Tibial nerve (tissue), 4 donors: ENCODE measurements at regions not wholly inside any gene's neighbourhood (a gene's known extent, or its start where the extent isn't known, plus 50 kb on each side); places are given as distances from the start of the nearest gene placed in this dataset.

Experiments used
- DNase-seq, 2 donors: peaks; one replicate each; pipeline ENCODE4 v3.0.0-alpha.2; 2019; ENCODE audit warnings: low spot score in 2 of 2
- H3K27ac ChIP-seq, 4 donors: fragments of 200-600 bp; sonication (generic) in 3 of 4; one replicate each; pipeline ENCODE4 v1.5.1; 2017 to 2019; ENCODE audit warnings: mild to moderate bottlenecking in 1 of 4
- H3K27me3 ChIP-seq, 2 donors: fragments of 200-600 bp; sonication (generic) in 1 of 2; one replicate each; pipeline versions ENCODE4 v1.5.1 to v1.6.0; 2017 to 2019
- H3K36me3 ChIP-seq, 3 donors: fragments of 200-600 bp; sonication (generic); one replicate each; pipeline ENCODE4 v1.5.1; 2018 to 2019
- H3K4me1 ChIP-seq, 4 donors: fragments of 200-600 bp; sonication (generic) in 3 of 4; one replicate each; pipeline ENCODE4 v1.5.1; 2017 to 2019
- H3K4me3 ChIP-seq, 4 donors: fragments of 200-600 bp; sonication (generic) in 3 of 4; one replicate each; pipeline ENCODE4 v1.5.1; 2017 to 2019; ENCODE audit warnings: mild to moderate bottlenecking in 1 of 4, moderate library complexity in 1 of 4
- H3K9me3 ChIP-seq, 4 donors: fragments of 200-600 bp; sonication (generic) in 3 of 4; one replicate each; pipeline ENCODE4 v1.5.1; 2017 to 2019
- EP300 ChIP-seq, 2 donors: sonication (generic); formaldehyde crosslinking; IDR thresholded peaks; one replicate each; pipeline ENCODE4 v1.6.1; 2017; ENCODE audit warnings: antibody characterized with exemption in 2 of 2, mild to moderate bottlenecking in 1 of 2
- POLR2A ChIP-seq, 2 donors: fragments of 450-650 bp; IDR thresholded peaks; one replicate each; pipeline ENCODE4 v1.6.1; 2017; ENCODE audit warnings: antibody characterized with exemption in 2 of 2, mild to moderate bottlenecking in 2 of 2, moderate library complexity in 2 of 2
- WGBS, 2 donors: methylation state at CpG; one replicate each; pipeline ENCODE4 v1.1.5; 2018; 5-methylcytosine and 5-hydroxymethylcytosine counted together
- TF ChIP-seq, protein P1 (sequence below), 5 experiments: fragments of 200-600 bp in 3 of 5; fragments of 450-650 bp in 2 of 5; sonication (generic) in 3 of 5; IDR thresholded peaks; one replicate each; pipeline ENCODE4 v1.5.1; 2016 to 2019; ENCODE audit warnings: antibody characterized with exemption in 5 of 5, mild to moderate bottlenecking in 3 of 5, moderate library complexity in 2 of 5

DNA sequence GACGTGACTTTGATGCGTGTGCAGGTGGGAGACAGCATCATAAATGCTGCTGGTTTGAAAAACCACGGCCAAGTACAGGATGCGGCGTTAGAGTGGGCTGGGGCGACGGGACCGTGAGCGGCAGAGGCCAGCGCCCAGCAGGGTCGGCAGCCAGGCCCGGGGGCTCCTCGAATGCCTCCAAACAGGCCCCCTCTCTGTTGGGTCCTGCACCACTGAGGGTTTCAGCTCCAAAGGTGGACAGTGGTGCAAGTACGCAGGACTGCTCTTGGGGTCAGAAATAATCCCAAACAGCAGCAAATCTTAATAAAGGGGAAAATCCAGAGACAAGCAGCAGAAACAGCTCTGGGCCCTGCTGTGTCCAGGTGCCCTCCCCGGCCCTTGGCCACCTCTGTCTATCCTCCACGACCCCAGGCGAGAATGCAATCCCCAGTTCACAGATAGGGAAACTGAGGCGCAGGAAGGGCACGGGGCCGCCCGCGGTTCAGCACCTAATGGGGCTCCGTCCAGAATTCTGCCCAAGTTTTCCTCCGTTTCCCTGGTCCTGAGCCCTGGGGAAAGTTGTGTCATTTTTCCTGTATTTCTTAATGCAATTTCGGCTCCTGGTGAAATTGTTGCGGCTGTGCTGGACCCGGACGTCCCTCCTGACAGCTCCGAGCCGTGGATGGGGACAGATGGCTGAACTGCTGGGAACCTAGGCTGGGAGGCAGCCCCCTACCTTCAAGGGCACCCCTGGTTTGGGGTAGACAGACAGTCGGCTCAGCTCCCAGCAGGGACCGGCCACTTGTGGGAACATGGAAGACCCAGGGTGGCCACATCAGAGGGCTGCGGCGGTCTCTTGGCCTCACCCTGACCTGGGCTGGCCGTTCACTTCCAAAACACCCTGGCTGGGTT lies 97.4 kb downstream of the FOXL3 start:
- peaks cover 0 to 49% (median 3%) of the 10 kb centered on the region in 4 donors for H3K9me3 ChIP-seq
- DNase-seq, result no peak

DNA sequence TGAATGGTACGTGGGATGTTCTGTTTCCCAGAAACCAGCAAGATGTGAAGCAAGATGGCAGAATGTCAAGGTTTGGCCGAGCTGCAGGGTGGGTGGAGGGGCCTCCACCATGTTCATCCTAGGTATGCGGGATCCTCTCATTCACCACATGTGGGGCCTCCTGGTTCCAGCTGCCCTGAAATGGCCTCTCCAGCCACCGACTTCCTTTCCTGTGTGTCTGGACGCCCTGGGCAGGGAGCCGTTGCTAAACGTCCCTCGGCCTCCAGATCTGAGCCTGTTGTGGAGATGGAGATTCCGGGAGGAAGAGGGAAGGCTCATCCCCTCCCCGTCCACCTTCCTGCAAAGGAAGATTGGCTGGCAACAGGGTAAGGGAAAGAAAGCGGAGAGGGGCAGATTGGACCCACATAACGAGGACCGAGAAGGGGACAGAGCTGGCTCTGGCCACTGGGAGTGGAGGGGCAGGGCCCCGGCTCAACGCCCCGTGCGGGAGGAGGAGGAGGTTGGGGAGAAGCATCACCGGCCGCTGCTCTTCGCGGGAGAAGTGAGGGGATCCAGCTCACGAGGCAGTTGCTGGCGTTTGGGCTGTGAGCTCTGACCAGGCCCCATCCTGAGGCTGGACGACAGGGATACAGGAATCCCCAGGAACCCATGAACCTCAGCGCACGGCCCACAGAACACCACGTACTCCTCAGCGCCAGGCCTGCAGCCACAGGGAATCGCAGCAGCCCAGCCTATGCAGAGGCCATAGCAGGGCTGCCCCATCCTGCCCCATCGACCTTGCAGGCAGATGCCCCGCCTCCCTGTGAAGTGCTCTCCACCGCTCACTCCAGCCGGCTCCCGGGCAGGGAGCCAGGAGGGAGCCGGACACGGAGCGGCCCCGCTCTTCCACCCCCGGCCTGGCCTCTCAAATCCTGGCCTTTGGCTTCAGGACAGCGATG lies 98.3 kb downstream of the FOXL3 start:
- Histone ChIP-seq H3K36me3 (no peaks in the 10 kb centered on the region), H3K4me1 (no peaks in the 10 kb centered on the region), H3K27ac (no peak overlapping the region), H3K4me3 (no peak overlapping the region), H3K9me3 (peaks cover 0 to 47% (median 3%) of the 10 kb centered on the region in 4 donors), H3K27me3 (no peaks in the 10 kb centered on the region)
- DNase-seq, result no peak
- TF ChIP-seq, protein P1, sequence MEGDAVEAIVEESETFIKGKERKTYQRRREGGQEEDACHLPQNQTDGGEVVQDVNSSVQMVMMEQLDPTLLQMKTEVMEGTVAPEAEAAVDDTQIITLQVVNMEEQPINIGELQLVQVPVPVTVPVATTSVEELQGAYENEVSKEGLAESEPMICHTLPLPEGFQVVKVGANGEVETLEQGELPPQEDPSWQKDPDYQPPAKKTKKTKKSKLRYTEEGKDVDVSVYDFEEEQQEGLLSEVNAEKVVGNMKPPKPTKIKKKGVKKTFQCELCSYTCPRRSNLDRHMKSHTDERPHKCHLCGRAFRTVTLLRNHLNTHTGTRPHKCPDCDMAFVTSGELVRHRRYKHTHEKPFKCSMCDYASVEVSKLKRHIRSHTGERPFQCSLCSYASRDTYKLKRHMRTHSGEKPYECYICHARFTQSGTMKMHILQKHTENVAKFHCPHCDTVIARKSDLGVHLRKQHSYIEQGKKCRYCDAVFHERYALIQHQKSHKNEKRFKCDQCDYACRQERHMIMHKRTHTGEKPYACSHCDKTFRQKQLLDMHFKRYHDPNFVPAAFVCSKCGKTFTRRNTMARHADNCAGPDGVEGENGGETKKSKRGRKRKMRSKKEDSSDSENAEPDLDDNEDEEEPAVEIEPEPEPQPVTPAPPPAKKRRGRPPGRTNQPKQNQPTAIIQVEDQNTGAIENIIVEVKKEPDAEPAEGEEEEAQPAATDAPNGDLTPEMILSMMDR (IDR thresholded peaks at IDR 0.05), result no peak
- TF ChIP-seq POLR2A (IDR thresholded peaks at IDR 0.05) (no peak), EP300 (IDR thresholded peaks at IDR 0.05) (no peak)
- WGBS, 2 donors, result 64 to 71% methylated on average over 33 to 40 of the region's 40 CpGs

More for the DNA sequence above, 97.4 kb downstream of the FOXL3 start:
- WGBS, 2 donors, result 92 to 95% methylated on average over 35 of the region's 35 CpGs
- Histone ChIP-seq H3K27ac (no peak overlapping the region), H3K27me3 (no peaks in the 10 kb centered on the region), H3K4me3 (no peak overlapping the region), H3K4me1 (no peaks in the 10 kb centered on the region), H3K36me3 (no peaks in the 10 kb centered on the region)
- TF ChIP-seq EP300 (IDR thresholded peaks at IDR 0.05), result no peak
- TF ChIP-seq, protein P1 (IDR thresholded peaks at IDR 0.05), result no peak
- TF ChIP-seq POLR2A (IDR thresholded peaks at IDR 0.05), result no peak

DNA sequence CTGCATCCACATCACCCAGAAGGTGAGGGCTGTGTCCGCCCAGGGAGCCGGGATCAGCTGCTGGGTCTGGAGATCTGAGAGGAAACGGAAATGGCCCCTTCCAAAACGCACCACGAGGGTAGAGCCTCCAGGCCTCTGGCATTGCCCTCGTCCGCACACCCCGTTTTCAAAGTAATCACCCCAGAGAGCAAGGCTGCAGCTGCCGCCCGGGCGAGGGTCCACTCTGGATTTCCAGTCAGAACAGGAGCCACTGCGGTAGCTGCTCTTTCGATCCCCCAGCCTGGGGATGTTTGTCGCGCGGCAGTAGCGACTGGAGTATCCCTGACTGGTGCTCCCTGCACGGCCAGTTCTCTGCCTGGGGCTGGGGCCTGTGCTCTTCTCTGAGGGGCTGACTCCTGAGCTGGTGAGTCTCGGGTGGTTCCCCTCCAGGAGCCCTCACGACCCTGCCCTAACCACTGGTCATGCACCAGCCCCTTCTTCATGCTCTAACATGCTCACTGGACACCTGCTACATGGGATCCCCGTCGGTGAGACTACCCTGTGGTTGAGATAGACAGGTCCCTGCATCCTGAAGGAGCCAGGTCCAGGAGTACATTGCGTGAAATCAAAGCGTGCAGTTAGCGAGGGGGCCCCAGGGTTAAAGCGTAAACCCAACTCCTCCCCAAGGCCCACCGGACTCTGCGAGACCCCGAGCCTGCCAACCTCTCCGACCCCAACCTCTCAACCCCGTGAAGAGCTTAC lies 99.2 kb downstream of the FOXL3 start:
- H3K27ac ChIP-seq, result no peak overlapping the region
- no peaks in the 10 kb centered on the region for H3K36me3 ChIP-seq
- no peak for DNase-seq
- H3K4me1 ChIP-seq, result no peaks in the 10 kb centered on the region
- no peaks in the 10 kb centered on the region for H3K27me3 ChIP-seq
- TF ChIP-seq, protein P1 (IDR thresholded peaks at IDR 0.05), result no peak
- no peak for TF ChIP-seq EP300 (IDR thresholded peaks at IDR 0.05)
- TF ChIP-seq POLR2A (IDR thresholded peaks at IDR 0.05), result no peak
- H3K4me3 ChIP-seq, result no peak overlapping the region
- peaks cover 0 to 39% (median 3%) of the 10 kb centered on the region in 4 donors for H3K9me3 ChIP-seq
- 89 to 94% methylated on average over 23 to 25 of the region's 31 CpGs for WGBS, 2 donors

DNA sequence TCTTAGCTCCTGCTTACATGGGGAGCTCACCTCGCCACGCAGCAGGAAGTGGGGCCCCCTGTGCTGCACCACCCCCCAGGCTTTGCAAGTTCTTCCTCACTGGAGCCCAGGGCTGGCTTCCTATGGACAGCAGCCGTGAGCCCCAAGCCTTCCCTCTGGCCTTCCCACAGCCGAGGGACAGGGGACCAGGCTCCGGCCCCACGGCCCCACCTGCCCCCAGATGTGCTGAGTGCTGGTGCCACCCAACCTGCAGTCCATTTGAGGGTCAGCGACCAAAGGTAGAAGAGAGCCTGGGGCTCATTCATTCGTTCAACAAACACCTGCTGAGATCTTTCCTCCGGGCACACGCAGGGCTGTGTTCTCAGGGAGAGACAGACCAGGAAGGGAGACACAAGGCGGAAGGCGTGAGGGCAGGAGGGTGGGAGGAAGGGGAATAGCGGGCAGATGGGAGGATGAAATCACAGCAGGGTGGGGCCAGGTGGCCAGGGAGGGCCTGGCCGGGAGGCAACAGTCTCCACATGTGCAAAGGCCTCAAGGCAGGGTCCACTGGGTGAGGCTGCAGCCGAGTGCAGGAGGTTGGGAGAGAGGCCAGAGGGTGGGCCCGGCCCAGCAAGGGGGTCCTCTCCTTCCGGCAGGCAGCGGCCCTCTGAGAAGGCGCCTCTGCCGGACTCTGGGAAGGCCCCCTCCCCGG lies 100.1 kb downstream of the FOXL3 start:
- TF ChIP-seq POLR2A (IDR thresholded peaks at IDR 0.05), result no peak
- Histone ChIP-seq H3K36me3 (no peaks in the 10 kb centered on the region), H3K27me3 (no peaks in the 10 kb centered on the region), H3K4me1 (no peaks in the 10 kb centered on the region), H3K27ac (no peak overlapping the region), H3K9me3 (peaks cover 0 to 35% (median 0%) of the 10 kb centered on the region in 4 donors), H3K4me3 (no peak overlapping the region)
- DNase-seq, result no peak
- 73 to 84% methylated on average over 17 to 18 of the region's 21 CpGs for WGBS, 2 donors
